ENCODE measurements at regions not wholly inside any gene's neighbourhood (a gene's known extent, or its start where the extent isn't known, plus 50 kb on each side); places are given as distances from the start of the nearest gene placed in this dataset.

GRCh38 chr2:58633613-58634365 lies 392.7 kb upstream of the FANCL start:
- no peak for TF ChIP-seq CTCF (conservative IDR thresholded peaks at IDR 0.05; ENCODE audit: low read depth, low read length)
- DNase-seq (ENCODE audit: low read depth), result peak; percentile 89
- no peak overlapping the region for H3K4me3 ChIP-seq (ENCODE audit: low read length)

- DNase-seq (ENCODE audit: low read depth), result no peak
- TF ChIP-seq CTCF (conservative IDR thresholded peaks at IDR 0.05; ENCODE audit: low read depth, low read length), result no peak
Observed at GRCh38 chr2:58631986-58632385, 390.9 kb upstream of the FANCL start.

GRCh38 chr2:58629545-58630119 lies 388.5 kb upstream of the FANCL start:
- no peak for DNase-seq (ENCODE audit: low read depth)
- no peak for TF ChIP-seq CTCF (conservative IDR thresholded peaks at IDR 0.05; ENCODE audit: low read depth, low read length)
- no peak overlapping the region for H3K4me3 ChIP-seq (ENCODE audit: low read length)

More at GRCh38 chr2:58631986-58632385, 390.9 kb upstream of the FANCL start:
- H3K4me3 ChIP-seq (ENCODE audit: low read length), result no peak overlapping the region

GRCh38 chr2:58620896-58621295 lies 379.8 kb upstream of the FANCL start:
- no peak for DNase-seq (ENCODE audit: low read depth)
- H3K4me3 ChIP-seq (ENCODE audit: low read length), result no peak overlapping the region
- no peak for TF ChIP-seq CTCF (conservative IDR thresholded peaks at IDR 0.05; ENCODE audit: low read depth, low read length)

GRCh38 chr2:58620093-58620492 lies 379.0 kb upstream of the FANCL start:
- H3K4me3 ChIP-seq (ENCODE audit: low read length), result no peak overlapping the region
- TF ChIP-seq CTCF (conservative IDR thresholded peaks at IDR 0.05; ENCODE audit: low read depth, low read length), result no peak
- DNase-seq (ENCODE audit: low read depth), result peak; percentile 55

- no peak for TF ChIP-seq CTCF (conservative IDR thresholded peaks at IDR 0.05; ENCODE audit: low read depth, low read length)
- no peak overlapping the region for H3K4me3 ChIP-seq (ENCODE audit: low read length)
- no peak for DNase-seq (ENCODE audit: low read depth)
Observed at GRCh38 chr2:58616961-58617360, 375.8 kb upstream of the FANCL start.

GRCh38 chr2:58614219-58614618 lies 373.1 kb upstream of the FANCL start:
- TF ChIP-seq CTCF (conservative IDR thresholded peaks at IDR 0.05; ENCODE audit: low read depth, low read length), result no peak
- no peak overlapping the region for H3K4me3 ChIP-seq (ENCODE audit: low read length)
- no peak for DNase-seq (ENCODE audit: low read depth)

Measured in retinal pigment epithelial cell (primary cell).